Activated T-cell treated with anti-CD3 and anti-CD28 coated beads, Interleukin-2, amount 50 U/mL, for 48 hours (primary cell): ENCODE measurements at regions not wholly inside any gene's neighbourhood (a gene's known extent, or its start where the extent isn't known, plus 50 kb on each side); places are given as distances from the start of the nearest gene placed in this dataset.
"Not testable (repeated sequence)": the region's sequence is repeated elsewhere in the genome, so short reads cannot be mapped to it uniquely, and the experiment has no call there.

Experiments
- DNase-seq, 2 experiments: peaks; one replicate each; pipeline ENCODE4 v3.0.0-alpha.2; 2020

- DNase-seq, result no peak
These were observed 221.4 kb downstream of the RPS29 start for GRCh38 chr14:49364752-49365117.

- DNase-seq, result no peak
These were observed 222.1 kb downstream of the RPS29 start for GRCh38 chr14:49363821-49364751.

- no peak for DNase-seq
These were observed 223.3 kb downstream of the RPS29 start for GRCh38 chr14:49362916-49363315.

- no peak for DNase-seq
These were observed 247.1 kb downstream of the RPS29 start for GRCh38 chr14:49339130-49339529.

- DNase-seq, result no peak
These were observed 266.4 kb downstream of the RPS29 start for GRCh38 chr14:49319810-49320209.

GRCh38 chr14:49315570-49315969, 270.6 kb downstream of the RPS29 start:
- DNase-seq, result no peak

GRCh38 chr14:49314737-49315136, 271.4 kb downstream of the RPS29 start:
- no peak for DNase-seq

GRCh38 chr14:49313108-49313507, 273.1 kb downstream of the RPS29 start:
- DNase-seq, result no peak

GRCh38 chr14:49310298-49310697, 275.9 kb downstream of the RPS29 start:
- DNase-seq, result no peak

GRCh38 chr14:49306152-49306751, 279.9 kb downstream of the RPS29 start:
- DNase-seq, result no peak

GRCh38 chr14:49303946-49304516, 282.1 kb downstream of the RPS29 start:
- DNase-seq, result no peak

GRCh38 chr14:49297102-49297501, 289.1 kb downstream of the RPS29 start:
- DNase-seq, result no peak

- no peak for DNase-seq
These were observed 291.5 kb downstream of the RPS29 start for GRCh38 chr14:49294621-49295148.

- no peak for DNase-seq
These were observed 299.2 kb downstream of the RPS29 start for GRCh38 chr14:49287004-49287403.

- no peak for DNase-seq
These were observed 299.8 kb downstream of the RPS29 start for GRCh38 chr14:49286257-49286983.

GRCh38 chr14:49280566-49280965, 305.6 kb downstream of the RPS29 start:
- no peak for DNase-seq

- no peak for DNase-seq
These were observed 335.7 kb downstream of the RPS29 start for GRCh38 chr14:49250517-49250916.

GRCh38 chr14:49250109-49250508, 336.1 kb downstream of the RPS29 start:
- DNase-seq, result no peak

GRCh38 chr14:49249022-49249421, 337.2 kb downstream of the RPS29 start:
- no peak for DNase-seq

GRCh38 chr14:49243777-49244176, 342.4 kb downstream of the RPS29 start:
- not testable (repeated sequence) for DNase-seq

- DNase-seq, result no peak
These were observed 345.8 kb downstream of the RPS29 start for GRCh38 chr14:49240383-49240782.

GRCh38 chr14:49228552-49228951, 357.6 kb downstream of the RPS29 start:
- DNase-seq, result no peak

- no peak for DNase-seq
These were observed 364.9 kb downstream of the RPS29 start for GRCh38 chr14:49221316-49221715.
